ENCODE measurements at regions not wholly inside any gene's neighbourhood (a gene's known extent, or its start where the extent isn't known, plus 50 kb on each side); places are given as distances from the start of the nearest gene placed in this dataset.

DNA sequence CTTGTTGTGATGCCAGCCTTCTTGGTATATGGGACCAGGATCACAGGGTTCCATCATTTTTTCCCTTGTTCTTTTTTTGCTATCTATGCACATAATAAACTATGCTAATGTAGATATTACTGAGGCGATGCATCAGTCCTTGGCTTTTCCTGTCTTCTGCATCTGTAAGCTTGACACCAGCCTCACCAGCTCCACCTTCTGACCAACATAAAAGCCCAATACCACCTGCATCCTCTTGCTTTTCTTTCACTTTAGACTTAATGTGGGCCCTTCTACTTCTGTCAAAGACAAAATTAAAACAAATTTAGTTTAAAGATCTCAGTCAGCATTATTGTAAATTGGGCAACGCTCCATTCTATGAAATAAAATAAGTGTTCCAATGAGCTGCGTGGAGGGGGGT, 1718.8 kb upstream of the PCDH10 start:
- Histone ChIP-seq H3K36me3 (no peaks in the 10 kb centered on the region), H3K9me3 (no peaks in the 10 kb centered on the region), H3K4me1 (no peaks in the 10 kb centered on the region), H3K27me3 (no peaks in the 10 kb centered on the region), H3K4me3 (no peak overlapping the region), H3K27ac (no peak overlapping the region)
- TF ChIP-seq POLR2A (IDR thresholded peaks at IDR 0.05), result no peak
- TF ChIP-seq, protein P1, sequence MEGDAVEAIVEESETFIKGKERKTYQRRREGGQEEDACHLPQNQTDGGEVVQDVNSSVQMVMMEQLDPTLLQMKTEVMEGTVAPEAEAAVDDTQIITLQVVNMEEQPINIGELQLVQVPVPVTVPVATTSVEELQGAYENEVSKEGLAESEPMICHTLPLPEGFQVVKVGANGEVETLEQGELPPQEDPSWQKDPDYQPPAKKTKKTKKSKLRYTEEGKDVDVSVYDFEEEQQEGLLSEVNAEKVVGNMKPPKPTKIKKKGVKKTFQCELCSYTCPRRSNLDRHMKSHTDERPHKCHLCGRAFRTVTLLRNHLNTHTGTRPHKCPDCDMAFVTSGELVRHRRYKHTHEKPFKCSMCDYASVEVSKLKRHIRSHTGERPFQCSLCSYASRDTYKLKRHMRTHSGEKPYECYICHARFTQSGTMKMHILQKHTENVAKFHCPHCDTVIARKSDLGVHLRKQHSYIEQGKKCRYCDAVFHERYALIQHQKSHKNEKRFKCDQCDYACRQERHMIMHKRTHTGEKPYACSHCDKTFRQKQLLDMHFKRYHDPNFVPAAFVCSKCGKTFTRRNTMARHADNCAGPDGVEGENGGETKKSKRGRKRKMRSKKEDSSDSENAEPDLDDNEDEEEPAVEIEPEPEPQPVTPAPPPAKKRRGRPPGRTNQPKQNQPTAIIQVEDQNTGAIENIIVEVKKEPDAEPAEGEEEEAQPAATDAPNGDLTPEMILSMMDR (IDR thresholded peaks at IDR 0.05), result no peak
- intact Hi-C loops (cut with DNase I), result no loop called here
- WGBS, 2 donors, result 56 to 75% methylated on average over 3 of the region's 3 CpGs
- no peak for DNase-seq

DNA sequence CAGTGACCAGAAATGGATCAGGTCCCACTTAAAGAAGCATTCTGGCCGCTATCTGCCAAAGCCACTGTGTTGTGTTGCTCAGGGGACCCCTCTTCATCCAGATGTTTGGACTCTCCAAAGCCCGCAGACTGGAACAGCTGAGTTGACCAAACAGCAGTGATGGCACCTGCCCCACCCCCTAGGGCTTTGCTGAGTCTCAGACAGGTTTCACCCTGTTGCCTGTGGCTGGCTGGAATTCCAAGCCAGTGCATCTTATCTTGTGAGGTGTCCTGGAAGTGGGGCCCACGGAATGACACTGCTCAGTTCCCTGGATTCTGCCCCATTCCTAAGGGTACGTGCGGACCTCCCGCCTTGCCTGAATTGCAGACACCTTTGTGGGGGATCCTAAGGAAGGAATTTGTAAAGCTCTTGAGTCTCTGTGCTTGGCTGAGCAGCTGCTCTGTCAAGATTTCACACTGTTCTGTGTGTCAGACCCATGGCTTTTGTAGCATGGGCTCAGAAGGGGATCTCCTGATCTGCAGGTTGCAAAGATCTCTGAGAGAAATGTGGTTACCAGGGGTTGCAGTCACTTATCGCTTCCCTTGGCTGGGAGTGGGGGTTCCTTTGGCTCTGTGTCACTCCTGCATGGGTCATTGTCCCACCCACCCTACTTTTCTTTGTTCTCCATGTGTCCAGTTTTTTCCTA, 1707.9 kb upstream of the PCDH10 start:
- intact Hi-C loops (cut with DNase I), result no loop called here
- no peak for DNase-seq
- no peak overlapping the region for H3K27ac ChIP-seq
- WGBS, 2 donors, result 72 to 87% methylated on average over 4 to 7 of the region's 7 CpGs
- no peaks in the 10 kb centered on the region for H3K27me3 ChIP-seq
- no peaks in the 10 kb centered on the region for H3K4me1 ChIP-seq
- no peak overlapping the region for H3K4me3 ChIP-seq
- H3K9me3 ChIP-seq, result no peaks in the 10 kb centered on the region
- H3K36me3 ChIP-seq, result no peaks in the 10 kb centered on the region
- TF ChIP-seq, protein P1 (IDR thresholded peaks at IDR 0.05), result no peak

DNA sequence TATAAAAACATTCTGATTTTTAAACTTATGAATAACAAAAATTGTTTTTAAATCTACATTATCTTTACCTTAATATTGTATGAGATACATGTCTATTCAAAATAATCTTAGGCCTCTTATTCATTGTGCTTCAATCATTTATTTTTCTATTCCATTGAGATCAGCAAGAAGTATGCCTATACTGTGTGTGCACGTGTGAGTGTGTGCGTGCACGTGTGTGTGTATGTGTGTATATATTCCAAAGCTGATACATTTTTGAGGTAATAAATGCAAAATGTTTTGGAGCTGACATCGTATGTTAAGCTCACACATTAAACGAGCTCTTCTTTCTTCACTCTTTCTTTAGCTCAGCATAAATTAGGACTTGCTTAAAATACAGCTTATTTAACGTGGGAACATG, 1701.2 kb upstream of the PCDH10 start:
- no peaks in the 10 kb centered on the region for H3K36me3 ChIP-seq
- H3K9me3 ChIP-seq, result no peaks in the 10 kb centered on the region
- TF ChIP-seq, protein P1 (IDR thresholded peaks at IDR 0.05), result no peak
- TF ChIP-seq POLR2A (IDR thresholded peaks at IDR 0.05), result no peak
- H3K27me3 ChIP-seq, result no peaks in the 10 kb centered on the region
- H3K4me1 ChIP-seq, result no peaks in the 10 kb centered on the region
- no peak overlapping the region for H3K27ac ChIP-seq
- H3K4me3 ChIP-seq, result no peak overlapping the region
- intact Hi-C loops (cut with DNase I), result no loop called here
- WGBS, 2 donors, result 69 to 78% methylated on average over 6 of the region's 6 CpGs
- DNase-seq, result no peak

DNA sequence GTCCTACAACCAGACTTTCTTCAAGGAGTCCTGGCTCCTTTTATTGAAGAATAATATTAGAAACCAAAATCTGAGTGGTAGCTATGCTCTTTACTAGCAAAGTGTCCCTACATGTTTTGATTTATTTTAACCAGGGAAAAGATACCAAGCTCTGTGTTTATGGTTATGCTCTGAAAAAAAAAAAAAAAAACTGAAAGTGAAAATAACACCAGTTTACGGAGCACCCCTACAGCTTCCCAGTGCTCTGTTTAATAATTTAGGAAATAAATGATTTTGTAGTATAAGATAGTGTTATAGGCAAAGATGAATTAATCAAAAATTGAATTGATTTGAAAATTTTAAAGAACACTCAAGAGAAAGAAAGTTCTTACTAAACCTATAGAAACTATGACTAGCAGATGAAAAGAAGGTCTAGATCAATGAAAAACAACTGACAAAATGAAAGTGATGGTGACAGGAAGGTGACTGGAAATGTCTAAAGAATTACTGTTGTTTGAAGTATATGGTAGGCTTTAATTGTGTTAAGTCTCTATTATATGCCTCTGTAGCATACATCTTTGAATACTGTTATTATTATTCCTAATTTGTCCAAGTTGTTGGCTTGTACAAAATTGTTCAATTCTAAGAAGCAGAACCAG, 1698.4 kb upstream of the PCDH10 start:
- Histone ChIP-seq H3K4me1 (no peaks in the 10 kb centered on the region), H3K27ac (no peak overlapping the region), H3K9me3 (peaks cover 0 to 2% (median 0%) of the 10 kb centered on the region in 3 donors), H3K36me3 (no peaks in the 10 kb centered on the region), H3K27me3 (no peaks in the 10 kb centered on the region), H3K4me3 (no peak overlapping the region)
- WGBS, 2 donors, result 52 to 67% methylated on average over 1 of the region's 1 CpG
- no peak for TF ChIP-seq POLR2A (IDR thresholded peaks at IDR 0.05)
- TF ChIP-seq, protein P1 (IDR thresholded peaks at IDR 0.05), result no peak
- intact Hi-C loops (cut with DNase I), result no loop called here
- DNase-seq, result no peak

DNA sequence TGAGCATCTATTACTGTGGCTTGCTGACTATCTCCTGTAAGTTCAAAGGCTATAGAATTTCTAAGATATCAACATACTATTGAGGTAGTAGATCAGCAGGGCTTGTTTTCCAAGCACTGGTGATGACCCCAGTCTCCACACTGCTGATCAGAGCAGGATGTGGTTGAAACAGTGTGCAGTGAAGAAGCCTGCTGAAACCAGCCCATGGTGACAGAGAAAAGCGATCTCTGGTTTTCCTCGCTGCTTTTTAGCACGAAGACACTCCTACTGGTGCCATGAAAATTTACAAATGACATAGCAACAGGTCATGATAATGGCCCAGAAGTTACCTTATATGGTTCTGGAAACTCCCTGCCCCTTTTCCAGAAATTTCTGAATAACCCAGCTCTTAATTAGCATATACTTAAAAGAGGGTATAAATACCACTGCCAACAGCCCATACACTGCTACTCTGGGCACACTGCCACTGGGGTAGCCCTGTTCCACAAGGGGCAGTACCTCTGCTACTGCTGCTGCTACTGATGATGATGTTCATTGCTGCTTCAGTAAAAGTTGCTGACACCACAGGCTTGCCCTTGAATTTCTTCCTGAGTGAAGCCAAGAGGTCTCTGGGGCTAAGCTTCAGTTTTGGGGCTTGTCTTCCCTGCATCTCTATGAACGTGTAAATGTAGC, 1689.5 kb upstream of the PCDH10 start:
- H3K9me3 ChIP-seq, result no peaks in the 10 kb centered on the region
- no peaks in the 10 kb centered on the region for H3K36me3 ChIP-seq
- no peak for TF ChIP-seq POLR2A (IDR thresholded peaks at IDR 0.05)
- TF ChIP-seq, protein P1 (IDR thresholded peaks at IDR 0.05), result no peak
- H3K4me3 ChIP-seq, result no peak overlapping the region
- H3K27ac ChIP-seq, result no peak overlapping the region
- no peaks in the 10 kb centered on the region for H3K4me1 ChIP-seq
- no peak for DNase-seq
- intact Hi-C loops (cut with DNase I), result no loop called here
- no peaks in the 10 kb centered on the region for H3K27me3 ChIP-seq
- 59 to 73% methylated on average over 4 of the region's 4 CpGs for WGBS, 2 donors
